Naive thymus-derived CD4-positive, alpha-beta T cell (primary cell): ENCODE measurements at regions not wholly inside any gene's neighbourhood (a gene's known extent, or its start where the extent isn't known, plus 50 kb on each side); places are given as distances from the start of the nearest gene placed in this dataset.

Experiments used
- ATAC-seq: fragments of 150-1000 bp; cut with Tn5 transposase; 2 replicates; pipeline ENCODE4 v1.10.0; 2021; ENCODE audit warnings: mild to moderate bottlenecking, moderate library complexity
- CTCF ChIA-PET: fragments of 350-600 bp; sonication (Branson Sonifier 250); formaldehyde crosslinking; loops from one replicate; lab custom pipeline; 2021; ENCODE audit warnings: antibody characterized with exemption; lab: Charles Lee
- POLR2A ChIA-PET: fragments of 350-600 bp; sonication (Branson Sonifier 250); formaldehyde crosslinking; loops from one replicate; lab custom pipeline; 2021; ENCODE audit warnings: antibody characterized with exemption, inconsistent platforms; lab: Charles Lee
- DNase-seq, 9 donors: peaks; one replicate each; pipeline versions ENCODE4 v3.0.0 to v3.0.0-alpha.2; 2020 to 2022; ENCODE audit warnings: mixed read lengths in 1 of 9
- H3K27ac ChIP-seq: one replicate; pipeline ENCODE4 v1.7.0; 2013; ENCODE audit warnings: mild to moderate bottlenecking, low read depth, low read length, moderate library complexity
- H3K27me3 ChIP-seq, 2 donors: one replicate each; pipeline ENCODE4 v1.7.0; 2013; ENCODE audit warnings: low read length in 2 of 2, mild to moderate bottlenecking in 2 of 2, moderate library complexity in 2 of 2; ENCODE audit not compliant: control insufficient read depth in 2 of 2, insufficient read depth in 2 of 2
- H3K36me3 ChIP-seq, 3 experiments: 1 replicate in 2 of 3; 2 replicates in 1 of 3; pipeline ENCODE4 v1.7.0; 2013; ENCODE audit warnings: low read length in 3 of 3, mild to moderate bottlenecking in 3 of 3, moderate library complexity in 1 of 3; ENCODE audit not compliant: insufficient read depth in 3 of 3, control insufficient read depth in 2 of 3
- H3K4me1 ChIP-seq, 2 donors: one replicate each; pipeline ENCODE4 v1.7.0; 2013; ENCODE audit warnings: low read length in 2 of 2, mild to moderate bottlenecking in 2 of 2, moderate library complexity in 1 of 2; ENCODE audit not compliant: control insufficient read depth in 2 of 2, insufficient read depth in 2 of 2
- H3K4me3 ChIP-seq: 2 replicates; pipeline ENCODE4 v1.7.0; 2013; ENCODE audit warnings: mild to moderate bottlenecking, low read length
- H3K9me3 ChIP-seq, 3 experiments: 1 replicate in 2 of 3; 2 replicates in 1 of 3; pipeline ENCODE4 v1.7.0; 2013; ENCODE audit warnings: low read length in 3 of 3; ENCODE audit not compliant: control insufficient read depth in 2 of 3
- H3K27ac Mint-ChIP-seq, 9 donors: one replicate each; pipeline ENCODE4 v1.8.0; 2020 to 2022; ENCODE audit warnings: mixed read lengths in 9 of 9, mild to moderate bottlenecking in 8 of 9, moderate library complexity in 5 of 9, inconsistent platforms in 2 of 9
- H3K27me3 Mint-ChIP-seq, 5 donors: one replicate each; pipeline ENCODE4 v1.8.0; 2021 to 2022; ENCODE audit warnings: mixed read lengths in 5 of 5, mild to moderate bottlenecking in 1 of 5
- H3K36me3 Mint-ChIP-seq, 5 donors: one replicate each; pipeline ENCODE4 v1.8.0; 2020 to 2022; ENCODE audit warnings: mixed read lengths in 5 of 5, mild to moderate bottlenecking in 3 of 5, inconsistent platforms in 1 of 5
- H3K4me1 Mint-ChIP-seq, 7 donors: one replicate each; pipeline ENCODE4 v1.8.0; 2020 to 2022; ENCODE audit warnings: mixed read lengths in 7 of 7, mild to moderate bottlenecking in 3 of 7, inconsistent platforms in 1 of 7
- H3K4me3 Mint-ChIP-seq, 10 donors: one replicate each; pipeline ENCODE4 v1.8.0; 2020 to 2022; ENCODE audit warnings: mild to moderate bottlenecking in 10 of 10, mixed read lengths in 10 of 10, moderate library complexity in 6 of 10, inconsistent platforms in 2 of 10
- H3K9me3 Mint-ChIP-seq, 11 donors: one replicate each; pipeline ENCODE4 v1.8.0; 2020 to 2022; ENCODE audit warnings: mixed read lengths in 11 of 11, mild to moderate bottlenecking in 4 of 11, inconsistent platforms in 1 of 11, moderate library complexity in 1 of 11
- intact Hi-C, 2 donors: fragments of 100-400 bp; cut with micrococcal nuclease; formaldehyde crosslinking; loops; one replicate each; pipeline ENCODE4 v1.15.1; 2023

DNA sequence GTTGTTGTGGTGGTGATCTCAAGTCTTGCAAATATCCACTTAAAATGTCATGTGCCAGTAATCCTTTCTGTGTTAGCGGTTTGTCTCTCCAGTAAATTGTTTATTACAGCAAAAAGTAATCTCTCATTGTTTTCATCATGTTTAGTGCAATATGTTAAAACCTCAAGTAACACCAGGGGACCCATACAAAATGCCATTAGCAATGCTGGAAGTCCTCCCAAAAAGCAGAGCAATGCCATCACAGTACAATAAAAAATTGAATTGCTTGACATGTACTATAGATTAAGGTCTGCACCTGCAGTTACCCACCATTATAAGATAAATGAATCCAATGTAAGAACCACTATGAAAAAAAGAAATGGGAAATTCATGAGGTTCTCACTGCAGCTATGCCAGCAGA lies 1606.5 kb downstream of the BRINP3 start:
- Histone ChIP-seq H3K27me3 (no peaks in the 10 kb centered on the region), H3K36me3 (no peaks in the 10 kb centered on the region), H3K9me3 (no peaks in the 10 kb centered on the region), H3K4me1 (no peaks in the 10 kb centered on the region), H3K4me3 (no peak overlapping the region), H3K27ac (no peak overlapping the region)
- DNase-seq (no peak), ATAC-seq (no peak)
- intact Hi-C loops = no loop called here
- Mint-ChIP-seq H3K9me3 (peaks cover 0 to 12% (median 4%) of the 10 kb centered on the region in 11 donors), H3K4me1 (no peaks in the 10 kb centered on the region), H3K36me3 (no peaks in the 10 kb centered on the region), H3K27me3 (no peaks in the 10 kb centered on the region), H3K27ac (no peak overlapping the region), H3K4me3 (no peak overlapping the region)
- ChIA-PET CTCF (no interaction called here), POLR2A (no interaction called here)

DNA sequence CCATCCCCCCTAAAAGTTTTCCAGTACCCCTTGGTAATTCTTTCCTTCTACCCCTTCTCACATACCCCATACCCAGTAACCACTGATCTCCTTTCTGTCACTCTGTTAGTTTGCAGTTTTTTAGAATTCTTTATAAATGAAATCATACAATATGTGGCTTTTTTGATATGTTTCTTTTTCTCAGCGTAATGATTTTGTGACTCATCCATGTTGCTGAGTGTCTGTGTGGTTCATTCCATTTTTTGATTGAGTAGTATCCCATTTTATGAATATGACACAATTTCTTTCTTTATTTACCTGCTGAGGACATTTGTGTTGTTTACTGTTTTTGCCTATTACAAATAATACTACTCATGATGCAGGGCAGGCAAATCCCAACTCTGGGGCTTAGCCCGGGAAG lies 1605.3 kb downstream of the BRINP3 start:
- CTCF ChIA-PET = no interaction called here
- H3K36me3 Mint-ChIP-seq = no peaks in the 10 kb centered on the region
- ATAC-seq (no peak), DNase-seq (no peak)
- intact Hi-C loops = no loop called here
- POLR2A ChIA-PET = no interaction called here
- H3K27me3 Mint-ChIP-seq = no peaks in the 10 kb centered on the region
- Histone ChIP-seq H3K27me3 (no peaks in the 10 kb centered on the region), H3K4me3 (no peak overlapping the region), H3K36me3 (no peaks in the 10 kb centered on the region), H3K9me3 (no peaks in the 10 kb centered on the region), H3K27ac (no peak overlapping the region), H3K4me1 (no peaks in the 10 kb centered on the region)
- H3K27ac Mint-ChIP-seq = no peak overlapping the region
- H3K4me1 Mint-ChIP-seq = no peaks in the 10 kb centered on the region
- H3K9me3 Mint-ChIP-seq = peaks cover 0 to 16% (median 4%) of the 10 kb centered on the region in 11 donors
- H3K4me3 Mint-ChIP-seq = no peak overlapping the region

DNA sequence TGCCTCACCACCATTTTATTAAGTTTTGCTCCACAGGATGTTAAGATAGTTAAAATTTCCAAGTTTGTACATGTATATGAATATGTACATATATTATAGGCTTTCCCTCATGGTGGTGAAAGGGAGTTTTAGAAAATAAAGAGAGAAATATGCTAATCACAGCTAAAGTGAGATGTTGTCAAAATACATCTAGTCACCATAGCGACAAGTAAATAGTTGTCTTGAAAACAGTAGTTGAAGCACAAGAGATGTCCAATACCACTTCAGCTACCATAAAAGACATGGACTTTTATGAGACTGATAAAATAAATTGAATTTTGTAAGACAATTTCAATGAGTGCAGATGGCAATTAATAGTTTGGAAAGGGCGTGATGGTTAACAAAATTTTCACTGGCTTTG lies 1600.0 kb downstream of the BRINP3 start:
- Mint-ChIP-seq H3K36me3 (no peaks in the 10 kb centered on the region), H3K27ac (no peak overlapping the region), H3K9me3 (peaks cover 0 to 29% (median 4%) of the 10 kb centered on the region in 11 donors), H3K4me3 (no peak overlapping the region), H3K4me1 (no peaks in the 10 kb centered on the region), H3K27me3 (no peaks in the 10 kb centered on the region)
- Histone ChIP-seq H3K36me3 (no peaks in the 10 kb centered on the region), H3K4me1 (no peaks in the 10 kb centered on the region), H3K27ac (no peak overlapping the region), H3K27me3 (no peaks in the 10 kb centered on the region), H3K4me3 (no peak overlapping the region), H3K9me3 (no peaks in the 10 kb centered on the region)
- ATAC-seq (no peak), DNase-seq (no peak)
- intact Hi-C loops = no loop called here
- ChIA-PET CTCF (no interaction called here), POLR2A (no interaction called here)

DNA sequence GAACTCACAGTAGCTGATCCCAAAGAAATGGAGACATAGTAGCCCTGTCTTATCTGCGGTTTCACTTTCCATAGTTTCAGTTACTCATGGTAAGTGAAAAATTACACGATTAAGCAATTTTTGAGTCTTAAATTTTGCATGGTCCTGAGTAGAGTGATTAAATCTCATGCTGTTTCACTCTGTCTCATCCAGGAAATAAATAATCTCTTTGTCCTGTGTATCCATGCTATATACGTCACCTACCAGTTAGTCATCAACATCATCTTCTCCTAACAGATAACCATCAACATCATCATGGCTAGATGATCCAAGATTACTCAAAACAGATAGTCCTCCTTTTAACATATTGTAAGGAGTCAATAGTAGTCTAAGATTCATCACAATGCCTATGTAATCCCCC lies 1589.3 kb downstream of the BRINP3 start:
- no peaks in the 10 kb centered on the region for H3K36me3 Mint-ChIP-seq
- ATAC-seq (no peak), DNase-seq (no peak)
- Histone ChIP-seq H3K36me3 (no peaks in the 10 kb centered on the region), H3K4me1 (no peaks in the 10 kb centered on the region), H3K9me3 (no peaks in the 10 kb centered on the region), H3K27me3 (no peaks in the 10 kb centered on the region), H3K27ac (no peak overlapping the region), H3K4me3 (no peak overlapping the region)
- ChIA-PET POLR2A (no interaction called here), CTCF (no interaction called here)
- no peaks in the 10 kb centered on the region for H3K27me3 Mint-ChIP-seq
- H3K4me1 Mint-ChIP-seq = no peaks in the 10 kb centered on the region
- no peak overlapping the region for H3K27ac Mint-ChIP-seq
- H3K4me3 Mint-ChIP-seq = no peak overlapping the region
- intact Hi-C loops = no loop called here
- H3K9me3 Mint-ChIP-seq = peaks cover 0 to 35% (median 3%) of the 10 kb centered on the region in 11 donors

DNA sequence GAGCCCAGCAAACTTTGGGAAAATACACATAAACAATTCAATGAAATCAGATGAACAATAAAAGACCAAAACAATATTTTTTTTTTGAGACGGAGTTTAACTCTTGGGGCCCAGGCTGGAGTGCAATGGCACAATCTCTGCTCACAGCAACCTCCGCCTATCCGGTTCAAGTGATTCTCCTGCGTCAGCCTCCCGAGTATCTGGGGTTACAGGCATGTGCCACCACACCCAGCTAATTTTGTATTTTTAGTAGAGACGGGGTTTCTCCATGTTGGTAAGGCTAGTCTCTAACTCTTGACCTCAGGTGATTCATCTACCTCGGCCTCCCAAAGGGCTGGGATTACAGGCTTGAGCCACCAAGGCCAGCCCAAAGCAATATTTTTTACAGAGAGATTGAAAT lies 1588.5 kb downstream of the BRINP3 start:
- no peaks in the 10 kb centered on the region for H3K4me1 Mint-ChIP-seq
- intact Hi-C loops = no loop called here
- H3K27me3 Mint-ChIP-seq = no peaks in the 10 kb centered on the region
- Histone ChIP-seq H3K4me1 (no peaks in the 10 kb centered on the region), H3K9me3 (no peaks in the 10 kb centered on the region), H3K27ac (no peak overlapping the region), H3K27me3 (no peaks in the 10 kb centered on the region), H3K36me3 (no peaks in the 10 kb centered on the region), H3K4me3 (no peak overlapping the region)
- H3K36me3 Mint-ChIP-seq = no peaks in the 10 kb centered on the region
- ChIA-PET CTCF (no interaction called here), POLR2A (no interaction called here)
- no peak for DNase-seq
- H3K9me3 Mint-ChIP-seq = peaks cover 0 to 37% (median 3%) of the 10 kb centered on the region in 11 donors
- H3K27ac Mint-ChIP-seq = no peak overlapping the region
- no peak overlapping the region for H3K4me3 Mint-ChIP-seq
- ATAC-seq = no peak

DNA sequence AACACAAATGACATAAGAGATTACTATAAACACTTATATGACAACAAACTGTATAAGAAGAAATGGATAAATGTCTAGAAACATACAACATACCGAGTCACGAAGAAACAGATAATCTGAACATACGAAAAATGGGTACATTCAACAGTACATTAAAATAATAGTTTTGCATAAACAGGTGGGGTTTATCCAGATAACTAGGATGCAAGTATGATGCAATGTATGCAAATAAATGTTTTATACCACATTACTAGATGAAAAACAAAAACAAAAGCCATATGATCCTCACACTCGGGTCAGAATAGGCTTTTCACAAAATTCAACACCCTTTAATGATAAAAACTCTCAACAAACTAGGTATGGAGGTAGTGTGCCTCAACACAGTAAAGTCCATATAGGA lies 1585.7 kb downstream of the BRINP3 start:
- peaks cover 0 to 32% (median 4%) of the 10 kb centered on the region in 11 donors for H3K9me3 Mint-ChIP-seq
- intact Hi-C loops = no loop called here
- ChIA-PET CTCF (no interaction called here), POLR2A (no interaction called here)
- H3K4me3 ChIP-seq = no peak overlapping the region
- H3K27ac ChIP-seq = no peak overlapping the region
- H3K9me3 ChIP-seq = no peaks in the 10 kb centered on the region
- no peaks in the 10 kb centered on the region for H3K27me3 ChIP-seq
- no peaks in the 10 kb centered on the region for H3K36me3 ChIP-seq
- H3K4me3 Mint-ChIP-seq = no peak overlapping the region
- DNase-seq = no peak
- no peaks in the 10 kb centered on the region for H3K36me3 Mint-ChIP-seq
- no peaks in the 10 kb centered on the region for H3K27me3 Mint-ChIP-seq
- ATAC-seq = no peak
- no peaks in the 10 kb centered on the region for H3K4me1 ChIP-seq
- no peaks in the 10 kb centered on the region for H3K4me1 Mint-ChIP-seq
- no peak overlapping the region for H3K27ac Mint-ChIP-seq

DNA sequence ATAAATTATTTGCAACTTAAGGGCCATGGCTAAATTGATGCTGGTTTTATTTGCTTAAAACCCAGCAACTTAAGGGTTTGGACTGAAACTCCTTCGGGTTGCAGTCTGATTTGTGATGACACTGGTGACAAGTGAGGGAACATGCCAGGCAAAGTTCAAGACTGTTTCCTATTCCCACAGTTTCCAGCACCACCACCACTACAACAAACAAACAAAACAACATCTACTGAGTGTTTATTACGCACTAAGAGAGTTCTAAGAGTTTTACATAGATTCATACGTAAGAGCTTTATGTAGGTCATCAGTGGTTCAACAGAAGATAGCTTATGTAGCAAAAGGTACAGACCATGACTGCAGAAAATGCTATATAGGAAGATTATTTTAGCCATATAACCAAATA lies 1582.1 kb downstream of the BRINP3 start:
- Histone ChIP-seq H3K4me3 (no peak overlapping the region), H3K9me3 (no peaks in the 10 kb centered on the region), H3K36me3 (no peaks in the 10 kb centered on the region), H3K4me1 (no peaks in the 10 kb centered on the region), H3K27me3 (no peaks in the 10 kb centered on the region), H3K27ac (no peak overlapping the region)
- POLR2A ChIA-PET = no interaction called here
- no peaks in the 10 kb centered on the region for H3K36me3 Mint-ChIP-seq
- no peak overlapping the region for H3K27ac Mint-ChIP-seq
- H3K27me3 Mint-ChIP-seq = no peaks in the 10 kb centered on the region
- peaks cover 0 to 22% (median 5%) of the 10 kb centered on the region in 11 donors for H3K9me3 Mint-ChIP-seq
- CTCF ChIA-PET = no interaction called here
- intact Hi-C loops = no loop called here
- no peaks in the 10 kb centered on the region for H3K4me1 Mint-ChIP-seq
- no peak for DNase-seq
- no peak overlapping the region for H3K4me3 Mint-ChIP-seq
- no peak for ATAC-seq
